Esophagus muscularis mucosa (tissue), 4 donors: ENCODE measurements at regions not wholly inside any gene's neighbourhood (a gene's known extent, or its start where the extent isn't known, plus 50 kb on each side); places are given as distances from the start of the nearest gene placed in this dataset.
"Not testable (repeated sequence)": the region's sequence is repeated elsewhere in the genome, so short reads cannot be mapped to it uniquely, and the experiment has no call there.

ENCODE experiments used
- DNase-seq: peaks from one replicate; pipeline ENCODE4 v3.0.0-alpha.2; 2017; ENCODE audit errors: extremely low spot score
- H3K27ac ChIP-seq, 4 donors: fragments of 200-600 bp; sonication (generic); replicated peaks in 1 of 4; 1 replicate in 3 of 4; 2 replicates in 1 of 4; pipeline ENCODE4 v1.5.1; 2016 to 2019; ENCODE audit warnings: mild to moderate bottlenecking in 1 of 4
- H3K27me3 ChIP-seq, 4 donors: fragments of 200-600 bp; sonication (generic); one replicate each; pipeline versions ENCODE4 v1.5.1 to v1.6.0; 2016 to 2019
- H3K36me3 ChIP-seq, 4 donors: fragments of 200-600 bp; sonication (generic); one replicate each; pipeline ENCODE4 v1.5.1; 2016 to 2019
- H3K4me1 ChIP-seq, 4 donors: fragments of 200-600 bp; sonication (generic); one replicate each; pipeline ENCODE4 v1.5.1; 2016 to 2019
- H3K4me3 ChIP-seq, 4 donors: fragments of 200-600 bp; sonication (generic); 1 replicate in 2 of 4; 2 replicates in 2 of 4; pipeline ENCODE4 v1.5.1; 2016 to 2019; ENCODE audit warnings: mild to moderate bottlenecking in 4 of 4, moderate library complexity in 1 of 4
- H3K9me3 ChIP-seq, 4 donors: fragments of 200-600 bp; sonication (generic); 1 replicate in 3 of 4; 2 replicates in 1 of 4; pipeline ENCODE4 v1.5.1; 2016 to 2019
- EP300 ChIP-seq: sonication (generic); formaldehyde crosslinking; IDR thresholded peaks from one replicate; pipeline ENCODE4 v1.6.1; 2017; ENCODE audit warnings: antibody characterized with exemption
- POLR2A ChIP-seq: fragments of 450-650 bp; IDR thresholded peaks from one replicate; pipeline ENCODE4 v1.6.1; 2017; ENCODE audit warnings: antibody characterized with exemption, moderate library complexity, mild to moderate bottlenecking, low read depth
- POLR2AphosphoS5 ChIP-seq, 2 donors: sonication (generic); formaldehyde crosslinking; IDR thresholded peaks; one replicate each; pipeline ENCODE4 v1.6.1; 2017; ENCODE audit warnings: antibody characterized with exemption in 2 of 2
- WGBS: methylation state at CpG from one replicate; pipeline ENCODE4 v1.1.5; 2018; 5-methylcytosine and 5-hydroxymethylcytosine counted together
- intact Hi-C: fragments of 100-400 bp; cut with DNase I; formaldehyde crosslinking; loops from one replicate; pipeline ENCODE4 v1.15.1; 2023
- TF ChIP-seq, protein P1 (sequence below), 3 experiments: fragments of 200-600 bp in 2 of 3; fragments of 450-650 bp in 1 of 3; sonication (generic) in 2 of 3; IDR thresholded peaks; one replicate each; pipeline ENCODE4 v1.5.1; 2017 to 2019; ENCODE audit warnings: antibody characterized with exemption in 3 of 3, mild to moderate bottlenecking in 2 of 3, moderate library complexity in 1 of 3

DNA sequence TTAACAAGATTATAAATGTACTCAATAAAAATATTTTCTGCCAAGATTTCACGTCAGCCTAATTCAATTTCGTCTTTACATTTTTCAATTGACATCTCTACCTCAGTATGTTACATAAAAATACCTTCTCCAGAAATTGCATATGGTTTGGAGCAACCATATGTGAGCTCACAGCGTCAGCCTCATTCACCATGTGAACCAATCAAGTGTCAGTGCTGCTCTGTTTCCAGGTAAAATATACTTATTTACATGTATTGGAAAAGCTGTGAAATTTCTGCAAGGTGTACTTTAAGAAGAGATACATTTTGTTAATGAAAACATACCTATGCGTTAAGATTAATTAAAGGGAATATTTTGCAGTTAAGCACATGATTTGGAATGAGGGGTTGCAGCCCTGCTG, 110.7 kb upstream of the PRSS1 start:
- 86% methylated on average over 4 of the region's 4 CpGs for WGBS
- DNase-seq = no peak
- Histone ChIP-seq H3K4me3 (no peak overlapping the region), H3K9me3 (no peaks in the 10 kb centered on the region), H3K27me3 (peaks cover 0 to 26% (median 0%) of the 10 kb centered on the region in 4 donors), H3K36me3 (no peaks in the 10 kb centered on the region), H3K4me1 (no peaks in the 10 kb centered on the region), H3K27ac (no peak overlapping the region)
- TF ChIP-seq EP300 = no peak
- no peak for TF ChIP-seq POLR2AphosphoS5 (IDR thresholded peaks at IDR 0.05)
- TF ChIP-seq POLR2A = no peak
- TF ChIP-seq, protein P1, sequence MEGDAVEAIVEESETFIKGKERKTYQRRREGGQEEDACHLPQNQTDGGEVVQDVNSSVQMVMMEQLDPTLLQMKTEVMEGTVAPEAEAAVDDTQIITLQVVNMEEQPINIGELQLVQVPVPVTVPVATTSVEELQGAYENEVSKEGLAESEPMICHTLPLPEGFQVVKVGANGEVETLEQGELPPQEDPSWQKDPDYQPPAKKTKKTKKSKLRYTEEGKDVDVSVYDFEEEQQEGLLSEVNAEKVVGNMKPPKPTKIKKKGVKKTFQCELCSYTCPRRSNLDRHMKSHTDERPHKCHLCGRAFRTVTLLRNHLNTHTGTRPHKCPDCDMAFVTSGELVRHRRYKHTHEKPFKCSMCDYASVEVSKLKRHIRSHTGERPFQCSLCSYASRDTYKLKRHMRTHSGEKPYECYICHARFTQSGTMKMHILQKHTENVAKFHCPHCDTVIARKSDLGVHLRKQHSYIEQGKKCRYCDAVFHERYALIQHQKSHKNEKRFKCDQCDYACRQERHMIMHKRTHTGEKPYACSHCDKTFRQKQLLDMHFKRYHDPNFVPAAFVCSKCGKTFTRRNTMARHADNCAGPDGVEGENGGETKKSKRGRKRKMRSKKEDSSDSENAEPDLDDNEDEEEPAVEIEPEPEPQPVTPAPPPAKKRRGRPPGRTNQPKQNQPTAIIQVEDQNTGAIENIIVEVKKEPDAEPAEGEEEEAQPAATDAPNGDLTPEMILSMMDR (IDR thresholded peaks at IDR 0.05) = no peak
- intact Hi-C loops = no loop called here

DNA sequence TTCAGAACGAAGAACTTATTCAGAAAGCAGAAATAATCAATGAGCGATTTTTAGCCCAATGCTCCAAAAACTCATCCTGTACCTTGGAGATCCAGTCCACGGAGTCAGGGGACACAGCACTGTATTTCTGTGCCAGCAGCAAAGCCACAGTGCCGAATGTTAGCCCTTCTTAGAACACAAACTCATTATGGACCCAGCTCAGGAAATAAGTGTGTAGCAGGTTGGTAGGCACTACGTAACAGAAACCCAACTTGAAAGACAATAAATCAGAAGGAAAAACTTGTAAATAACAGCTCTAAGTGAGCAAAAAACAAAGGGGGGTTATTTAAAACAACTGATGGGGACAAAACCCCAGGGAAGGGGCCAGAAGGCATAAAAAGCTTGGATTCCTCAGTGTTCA, 112.0 kb upstream of the PRSS1 start:
- intact Hi-C loops = no loop called here
- TF ChIP-seq POLR2AphosphoS5 (IDR thresholded peaks at IDR 0.05) = no peak
- TF ChIP-seq, protein P1 (IDR thresholded peaks at IDR 0.05) = no peak
- TF ChIP-seq POLR2A = no peak
- TF ChIP-seq EP300 = no peak
- WGBS = 54% methylated on average over 5 of the region's 5 CpGs
- no peaks in the 10 kb centered on the region for H3K9me3 ChIP-seq
- H3K36me3 ChIP-seq = no peaks in the 10 kb centered on the region
- no peaks in the 10 kb centered on the region for H3K4me1 ChIP-seq
- H3K27ac ChIP-seq = no peak overlapping the region
- H3K27me3 ChIP-seq = peaks cover 0 to 34% (median 0%) of the 10 kb centered on the region in 4 donors
- no peak overlapping the region for H3K4me3 ChIP-seq
- DNase-seq = no peak

DNA sequence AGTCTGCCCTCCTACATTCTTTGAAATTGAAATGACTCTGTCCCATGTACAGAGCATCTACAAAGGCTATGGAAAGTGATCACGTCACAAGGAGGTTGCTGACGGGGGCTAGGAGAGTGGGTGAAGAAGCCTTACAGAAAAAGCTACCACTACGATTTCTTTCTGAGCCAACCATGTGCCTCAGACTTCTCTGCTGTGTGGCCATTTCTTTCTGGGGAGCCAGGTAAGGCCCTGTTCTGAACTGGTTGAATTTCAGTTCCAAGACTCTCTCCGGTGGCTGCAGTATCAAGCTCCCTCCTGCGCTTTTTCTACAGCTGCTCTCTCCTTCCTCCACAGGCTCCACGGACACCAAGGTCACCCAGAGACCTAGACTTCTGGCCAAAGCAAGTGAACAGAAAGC, 112.5 kb upstream of the PRSS1 start:
- TF ChIP-seq, protein P1 (IDR thresholded peaks at IDR 0.05) = no peak
- TF ChIP-seq POLR2AphosphoS5 (IDR thresholded peaks at IDR 0.05) (no peak), POLR2A (no peak), EP300 (no peak)
- Histone ChIP-seq H3K36me3 (no peaks in the 10 kb centered on the region), H3K9me3 (no peaks in the 10 kb centered on the region), H3K27me3 (peaks cover 0 to 38% (median 0%) of the 10 kb centered on the region in 4 donors), H3K4me3 (no peak overlapping the region), H3K27ac (no peak overlapping the region), H3K4me1 (no peaks in the 10 kb centered on the region)
- no peak for DNase-seq
- 67% methylated on average over 6 of the region's 6 CpGs for WGBS
- intact Hi-C loops = no loop called here

DNA sequence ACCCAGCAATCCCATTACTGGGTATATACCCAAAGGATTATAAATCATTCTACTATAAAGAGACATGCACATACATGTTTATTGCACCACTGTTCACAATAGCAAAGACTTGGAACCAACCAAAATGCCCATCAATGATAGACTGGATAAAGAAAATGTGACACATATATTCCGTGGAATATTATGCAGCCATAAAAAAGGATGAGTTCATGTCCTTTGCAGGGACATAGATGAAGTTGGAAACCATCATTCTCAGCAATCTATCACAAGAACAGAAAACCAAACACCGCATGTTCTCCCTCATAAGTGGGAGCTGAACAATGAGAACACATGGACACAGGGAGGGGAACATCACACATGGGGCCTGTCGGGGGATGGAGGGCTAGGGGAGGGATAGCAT, 113.2 kb upstream of the PRSS1 start:
- H3K9me3 ChIP-seq, intact Hi-C loops, H3K36me3 ChIP-seq, DNase-seq, H3K4me3 ChIP-seq, H3K4me1 ChIP-seq, H3K27ac ChIP-seq: not testable (repeated sequence)
- WGBS = 98% methylated on average over 3 of the region's 3 CpGs
- H3K27me3 ChIP-seq = peaks cover 0 to 34% (median 0%) of the 10 kb centered on the region in 4 donors

DNA sequence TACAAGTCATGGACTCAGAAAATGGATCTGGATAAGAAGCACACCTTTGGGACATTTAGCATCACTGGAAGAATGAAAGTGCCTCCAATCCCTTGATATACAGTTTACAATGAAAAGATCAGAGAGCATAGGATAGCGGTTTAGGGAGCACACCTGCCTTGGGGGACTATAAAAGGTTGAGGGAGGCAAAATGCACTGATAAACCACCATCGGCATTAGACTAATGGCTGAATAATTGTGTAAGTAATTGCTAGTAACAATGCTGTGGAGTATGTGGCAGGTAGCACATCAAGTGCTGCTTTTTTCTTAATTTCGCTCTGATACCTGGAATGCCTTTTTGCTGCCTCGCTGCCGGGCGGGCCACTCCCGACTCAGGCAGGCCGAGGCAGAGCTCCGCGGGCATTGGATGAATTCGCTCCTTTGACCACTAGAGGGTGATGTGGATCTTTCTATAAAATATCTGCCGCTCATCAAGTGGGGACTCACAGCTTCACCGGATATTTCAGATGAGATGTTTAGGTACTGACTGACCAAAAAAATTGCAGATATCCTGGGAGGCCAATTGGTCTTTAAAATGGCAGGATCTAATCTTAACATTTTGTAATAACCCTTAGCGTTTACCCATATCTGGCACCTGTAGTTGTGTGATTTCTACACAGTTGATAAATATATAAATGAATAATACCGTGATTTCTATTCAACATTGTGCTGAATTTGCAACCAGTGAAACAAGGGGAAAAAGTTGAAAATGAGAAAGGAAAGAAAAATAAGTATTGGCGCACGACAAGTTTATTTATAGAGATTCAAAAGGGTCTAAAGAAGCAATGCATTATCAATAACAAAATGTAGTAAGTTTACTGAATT, 116.8 kb upstream of the PRSS1 start:
- Histone ChIP-seq H3K27ac (no peak overlapping the region), H3K4me3 (no peak overlapping the region), H3K9me3 (no peaks in the 10 kb centered on the region), H3K27me3 (peaks cover 0 to 23% (median 0%) of the 10 kb centered on the region in 4 donors), H3K36me3 (no peaks in the 10 kb centered on the region), H3K4me1 (peaks cover 0 to 4% (median 0%) of the 10 kb centered on the region in 4 donors)
- intact Hi-C loops = loop anchor here (5.0 kb wide), 1 partner anchor 150 kb away; no protein-coding TSS in a partner anchor
- DNase-seq = no peak
- WGBS = 29% methylated on average over 17 of the region's 17 CpGs
- TF ChIP-seq POLR2AphosphoS5 (IDR thresholded peaks at IDR 0.05) = no peak
- TF ChIP-seq, protein P1 (IDR thresholded peaks at IDR 0.05) = peak; percentile 49 to 77 (median 62)
